Suprapubic skin (tissue), 3 donors: ENCODE measurements at regions not wholly inside any gene's neighbourhood (a gene's known extent, or its start where the extent isn't known, plus 50 kb on each side); places are given as distances from the start of the nearest gene placed in this dataset.

Source experiments
- CTCF ChIP-seq, 2 donors: fragments of 200-600 bp in 1 of 2; fragments of 450-650 bp in 1 of 2; sonication (generic) in 1 of 2; IDR thresholded peaks; one replicate each; pipeline ENCODE4 v1.5.1; 2016 to 2019; ENCODE audit warnings: antibody characterized with exemption in 2 of 2, mild to moderate bottlenecking in 1 of 2, moderate library complexity in 1 of 2
- POLR2AphosphoS5 ChIP-seq, 3 donors: sonication (generic); formaldehyde crosslinking; IDR thresholded peaks; one replicate each; pipeline ENCODE4 v1.6.1; 2017; ENCODE audit warnings: antibody characterized with exemption in 3 of 3

- TF ChIP-seq CTCF (IDR thresholded peaks at IDR 0.05) (no peak), POLR2AphosphoS5 (IDR thresholded peaks at IDR 0.05) (no peak)
Observed at GRCh38 chr3:106281221-106281620, 412.4 kb upstream of the CBLB start.
